ENCODE measurements at regions not wholly inside any gene's neighbourhood (a gene's known extent, or its start where the extent isn't known, plus 50 kb on each side); places are given as distances from the start of the nearest gene placed in this dataset.

GRCh38 chr15:31848621-31849020 is 181.7 kb upstream of the CHRNA7 start:
- no peaks in the 10 kb centered on the region for H3K4me1 ChIP-seq (ENCODE audit: control insufficient read depth in 1 of 2, low read depth in 2 of 2)
- no peak for TF ChIP-seq CTCF (IDR thresholded peaks at IDR 0.05)
- H3K4me3 ChIP-seq = no peak overlapping the region
- DNase-seq (ENCODE audit: low spot score) (no peak), ATAC-seq (ENCODE audit: insufficient number of reproducible peaks, low FRiP score, low read depth) (no peak)
- no peak overlapping the region for H3K27ac ChIP-seq
- H3K9me3 ChIP-seq = peaks cover 3% of the 10 kb centered on the region
- no peaks in the 10 kb centered on the region for H3K27me3 ChIP-seq (replicated peaks; ENCODE audit: insufficient read depth)
- no peaks in the 10 kb centered on the region for H3K36me3 ChIP-seq

GRCh38 chr15:31852933-31853799 is 177.1 kb upstream of the CHRNA7 start:
- no peaks in the 10 kb centered on the region for H3K36me3 ChIP-seq
- peaks cover 3% of the 10 kb centered on the region for H3K9me3 ChIP-seq
- H3K4me3 ChIP-seq = no peak overlapping the region
- no peak for TF ChIP-seq CTCF (IDR thresholded peaks at IDR 0.05)
- H3K27me3 ChIP-seq (replicated peaks; ENCODE audit: insufficient read depth) = no peaks in the 10 kb centered on the region
- DNase-seq (ENCODE audit: low spot score) = no peak
- ATAC-seq (ENCODE audit: insufficient number of reproducible peaks, low FRiP score, low read depth) = no peak
- no peaks in the 10 kb centered on the region for H3K4me1 ChIP-seq (ENCODE audit: control insufficient read depth in 1 of 2, low read depth in 2 of 2)
- H3K27ac ChIP-seq = no peak overlapping the region

DNA sequence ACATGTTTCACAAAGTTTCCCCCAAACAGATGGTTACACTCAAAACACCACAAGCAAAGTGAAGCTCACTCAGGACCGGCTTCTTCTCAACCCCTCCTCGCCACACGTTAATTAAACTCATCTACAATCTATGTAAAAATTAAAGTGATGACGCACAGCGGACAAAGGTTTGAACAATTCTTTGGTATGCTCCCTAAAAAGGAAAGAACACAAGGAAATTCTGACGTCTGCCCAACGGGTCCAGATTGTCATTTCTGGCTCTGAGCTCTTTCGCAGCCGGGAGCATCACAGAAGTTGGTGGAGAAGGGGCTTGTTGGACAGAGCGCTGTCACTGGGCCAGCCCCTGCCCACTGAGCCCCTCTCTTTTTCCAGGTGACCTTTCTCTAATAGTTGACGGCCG is 173.7 kb upstream of the CHRNA7 start:
- Histone ChIP-seq H3K27ac (no peak overlapping the region), H3K4me3 (no peak overlapping the region), H3K27me3 (replicated peaks; ENCODE audit: insufficient read depth) (no peaks in the 10 kb centered on the region), H3K9me3 (no peaks in the 10 kb centered on the region), H3K4me1 (ENCODE audit: control insufficient read depth in 1 of 2, low read depth in 2 of 2) (no peaks in the 10 kb centered on the region), H3K36me3 (no peaks in the 10 kb centered on the region)
- no peak for DNase-seq (ENCODE audit: low spot score)
- no peak for ATAC-seq (ENCODE audit: insufficient number of reproducible peaks, low FRiP score, low read depth)
- TF ChIP-seq CTCF (IDR thresholded peaks at IDR 0.05) = no peak

DNA sequence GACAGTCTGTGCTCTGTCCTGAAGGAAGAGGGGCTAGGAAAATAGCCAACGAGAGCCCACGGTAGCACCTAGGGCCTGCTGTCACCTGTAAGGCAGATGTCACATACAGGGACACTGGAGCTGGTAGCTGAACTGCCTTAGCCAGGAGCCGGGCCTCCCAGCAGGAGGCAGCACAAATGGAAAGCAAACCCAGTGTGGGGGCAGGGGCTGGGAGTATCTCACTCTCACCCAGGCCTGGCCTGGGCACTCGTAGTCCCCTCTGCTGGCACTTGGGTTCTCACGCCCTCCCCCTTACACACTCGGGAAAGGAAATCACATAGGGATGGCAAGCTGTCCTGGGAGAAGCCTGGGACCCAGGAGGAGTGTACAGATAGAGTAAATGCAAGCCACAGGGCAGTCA is 173.1 kb upstream of the CHRNA7 start:
- Histone ChIP-seq H3K4me1 (ENCODE audit: control insufficient read depth in 1 of 2, low read depth in 2 of 2) (no peaks in the 10 kb centered on the region), H3K4me3 (no peak overlapping the region), H3K27ac (no peak overlapping the region), H3K27me3 (replicated peaks; ENCODE audit: insufficient read depth) (no peaks in the 10 kb centered on the region), H3K9me3 (no peaks in the 10 kb centered on the region), H3K36me3 (no peaks in the 10 kb centered on the region)
- ATAC-seq (ENCODE audit: insufficient number of reproducible peaks, low FRiP score, low read depth) = no peak
- DNase-seq (ENCODE audit: low spot score) = no peak
- TF ChIP-seq CTCF (IDR thresholded peaks at IDR 0.05) = no peak

DNA sequence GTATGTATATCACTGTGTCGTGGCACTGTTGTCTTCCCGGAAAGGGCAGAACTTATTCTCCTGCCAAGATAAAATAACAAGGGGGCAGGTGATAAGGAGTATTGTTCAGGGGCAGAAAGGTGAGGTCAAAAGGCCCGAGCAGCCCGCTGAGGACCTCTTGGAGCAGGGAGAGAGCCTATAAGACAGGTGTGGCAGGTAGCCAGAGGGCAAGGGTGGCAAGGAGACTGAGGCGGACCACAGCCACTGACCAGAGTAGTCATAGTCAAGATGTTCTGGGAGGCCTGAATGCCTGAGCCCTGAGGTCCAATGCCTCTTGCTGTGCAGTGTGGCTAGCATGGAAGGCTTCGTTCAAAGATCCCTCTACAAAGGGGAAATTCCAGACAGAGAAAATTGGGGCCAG is 172.3 kb upstream of the CHRNA7 start:
- Histone ChIP-seq H3K9me3 (no peaks in the 10 kb centered on the region), H3K4me1 (ENCODE audit: control insufficient read depth in 1 of 2, low read depth in 2 of 2) (no peaks in the 10 kb centered on the region), H3K4me3 (no peak overlapping the region), H3K36me3 (no peaks in the 10 kb centered on the region), H3K27ac (no peak overlapping the region), H3K27me3 (replicated peaks; ENCODE audit: insufficient read depth) (no peaks in the 10 kb centered on the region)
- no peak for ATAC-seq (ENCODE audit: insufficient number of reproducible peaks, low FRiP score, low read depth)
- no peak for DNase-seq (ENCODE audit: low spot score)
- TF ChIP-seq CTCF (IDR thresholded peaks at IDR 0.05) = no peak
